Stimulated activated CD4-positive, alpha-beta T cell treated with anti-CD3 and anti-CD28 coated beads, Interleukin-2, amount 100 ng/mL, for 24 hours (primary cell): ENCODE measurements at regions not wholly inside any gene's neighbourhood (a gene's known extent, or its start where the extent isn't known, plus 50 kb on each side); places are given as distances from the start of the nearest gene placed in this dataset.
A peak's percentile ranks its signal among the peaks of the same experiment; 100 is the strongest.

ENCODE experiments used
- DNase-seq, 2 donors: peaks; one replicate each; pipeline ENCODE4 v3.0.0-alpha.2; 2020

DNA sequence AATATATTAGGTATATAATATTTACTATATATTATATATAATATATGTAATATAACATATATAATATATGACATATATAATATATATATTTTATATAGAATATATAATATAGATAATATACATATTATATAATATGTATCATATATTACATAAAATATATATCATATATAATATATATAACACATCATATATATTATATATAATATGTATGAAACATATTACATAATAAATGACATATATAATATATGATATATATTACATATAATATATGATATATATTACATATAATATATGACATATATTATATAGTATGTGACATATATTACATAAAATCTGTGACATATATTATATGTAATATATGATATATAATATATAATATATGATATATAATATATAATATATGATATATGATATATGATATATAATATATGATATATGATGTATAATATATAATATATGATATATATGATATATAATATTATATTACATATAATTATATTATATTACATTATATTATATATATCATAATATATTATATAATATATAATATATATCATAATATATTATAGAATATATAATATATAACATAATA is 119.5 kb upstream of the RIMBP3 start:
- no peak for DNase-seq

DNA sequence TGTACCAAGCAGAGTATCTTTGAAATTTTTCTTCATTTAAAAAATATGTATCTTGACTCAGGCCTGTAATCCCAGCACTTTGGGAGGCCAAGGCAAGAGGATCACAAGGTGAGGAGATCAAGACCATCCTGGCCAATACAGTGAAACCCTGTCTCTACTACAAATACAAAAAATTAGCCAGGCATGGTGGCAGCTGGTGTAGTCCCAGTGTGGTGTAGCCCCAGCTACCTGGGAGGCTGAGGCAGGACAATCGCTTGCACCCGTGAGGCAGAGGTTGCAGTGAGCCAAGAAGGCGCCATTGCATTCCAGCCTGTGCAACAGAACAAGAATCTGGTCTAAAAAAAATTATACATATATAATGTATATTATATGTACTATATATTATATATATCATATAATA is 118.7 kb upstream of the RIMBP3 start:
- DNase-seq: peak; percentile 58 to 77
